Loucy (cell line): ENCODE measurements at regions not wholly inside any gene's neighbourhood (a gene's known extent, or its start where the extent isn't known, plus 50 kb on each side); places are given as distances from the start of the nearest gene placed in this dataset.

Experiments
- H2AFZ ChIP-seq: fragments of 200-600 bp; sonication (generic); 2 replicates; pipeline ENCODE4 v1.6.0; 2016; ENCODE audit warnings: antibody characterized with exemption, mild to moderate bottlenecking, low read length, moderate library complexity
- H3F3A ChIP-seq: fragments of 200-600 bp; 2 replicates; pipeline ENCODE4 v1.6.0; 2016; ENCODE audit warnings: antibody characterized with exemption, low read depth, mild to moderate bottlenecking
- H3K27me3 ChIP-seq: fragments of 200-600 bp; sonication (generic); 2 replicates; pipeline ENCODE4 v1.6.1; 2014; ENCODE audit warnings: low read length, mild to moderate bottlenecking; ENCODE audit not compliant: insufficient read depth, poor library complexity, severe bottlenecking
- H3K36me3 ChIP-seq: fragments of 200-600 bp; sonication (generic); 2 replicates; pipeline ENCODE4 v1.6.1; 2016; ENCODE audit warnings: low read length; ENCODE audit not compliant: insufficient read depth
- H3K4me1 ChIP-seq: fragments of 200-600 bp; sonication (generic); 2 replicates; pipeline ENCODE4 v1.5.1; 2014; ENCODE audit warnings: low read length, mild to moderate bottlenecking; ENCODE audit not compliant: insufficient read depth, poor library complexity, severe bottlenecking
- H3K4me2 ChIP-seq: fragments of 200-600 bp; sonication (generic); 2 replicates; pipeline ENCODE4 v1.6.0; 2014; ENCODE audit warnings: antibody characterized with exemption, low read length, low read depth, mild to moderate bottlenecking; ENCODE audit not compliant: poor library complexity, severe bottlenecking
- H3K4me3 ChIP-seq: fragments of 200-600 bp; sonication (generic); 2 replicates; pipeline ENCODE4 v1.5.1; 2014; ENCODE audit warnings: low read length, mild to moderate bottlenecking, mixed read lengths; ENCODE audit not compliant: poor library complexity, severe bottlenecking
- H3K79me2 ChIP-seq: fragments of 200-600 bp; sonication (generic); 2 replicates; pipeline ENCODE4 v1.6.1; 2014; ENCODE audit warnings: low read length; ENCODE audit not compliant: insufficient read depth
- H3K9ac ChIP-seq: fragments of 200-600 bp; sonication (generic); 2 replicates; pipeline ENCODE4 v1.6.0; 2014; ENCODE audit warnings: mild to moderate bottlenecking, low read depth, low read length, moderate library complexity; ENCODE audit not compliant: poor library complexity, severe bottlenecking
- H3K9me2 ChIP-seq: fragments of 200-600 bp; sonication (generic); replicated peaks from 2 replicates; pipeline ENCODE4 v1.6.1; 2016; ENCODE audit warnings: low read depth, low read length, mixed read lengths
- H3K9me3 ChIP-seq: fragments of 200-600 bp; sonication (generic); 2 replicates; pipeline ENCODE4 v1.6.1; 2014; ENCODE audit warnings: mild to moderate bottlenecking, antibody characterized with exemption, low read length, low read depth; ENCODE audit not compliant: insufficient read depth
- H4K20me1 ChIP-seq: fragments of 200-600 bp; sonication (generic); 2 replicates; pipeline ENCODE4 v1.6.0; 2014; ENCODE audit warnings: antibody characterized with exemption, low read length, mild to moderate bottlenecking; ENCODE audit not compliant: insufficient read depth, poor library complexity, severe bottlenecking
- CTCF ChIP-seq: fragments of 200-600 bp; sonication (generic); conservative IDR thresholded peaks from 2 replicates; pipeline ENCODE4 v1.5.1; 2014; ENCODE audit warnings: mild to moderate bottlenecking, antibody characterized with exemption, low read length
- EZH2phosphoT487 ChIP-seq: fragments of 200-600 bp; IDR thresholded peaks from 2 replicates; pipeline ENCODE4 v1.6.1; 2018; ENCODE audit warnings: antibody characterized with exemption, mild to moderate bottlenecking, moderate library complexity, borderline replicate concordance

GRCh38 chr7:12107841-12108254 lies 103.2 kb upstream of the TMEM106B start:
- no peaks in the 10 kb centered on the region for H3K4me1 ChIP-seq
- no peak overlapping the region for H3K4me2 ChIP-seq
- H3K9ac ChIP-seq: no peak overlapping the region
- no peaks in the 10 kb centered on the region for H3F3A ChIP-seq
- H3K4me3 ChIP-seq: no peak overlapping the region
- no peaks in the 10 kb centered on the region for H3K79me2 ChIP-seq
- no peak overlapping the region for H2AFZ ChIP-seq
- no peaks in the 10 kb centered on the region for H3K36me3 ChIP-seq
- no peak for TF ChIP-seq CTCF
- no peak for TF ChIP-seq EZH2phosphoT487
- H3K27me3 ChIP-seq: no peaks in the 10 kb centered on the region
- H4K20me1 ChIP-seq: no peaks in the 10 kb centered on the region
- H3K9me3 ChIP-seq: no peaks in the 10 kb centered on the region
- no peaks in the 10 kb centered on the region; the same call in 1 of the 2 replicates for H3K9me2 ChIP-seq

GRCh38 chr7:12110425-12110824 lies 100.7 kb upstream of the TMEM106B start:
- no peaks in the 10 kb centered on the region for H4K20me1 ChIP-seq
- no peak overlapping the region for H3K9ac ChIP-seq
- no peaks in the 10 kb centered on the region for H3K4me1 ChIP-seq
- H3K9me2 ChIP-seq: no peaks in the 10 kb centered on the region; the same call in 1 of the 2 replicates
- H3K79me2 ChIP-seq: no peaks in the 10 kb centered on the region
- H2AFZ ChIP-seq: no peak overlapping the region
- H3K4me2 ChIP-seq: no peak overlapping the region
- no peaks in the 10 kb centered on the region for H3F3A ChIP-seq
- no peak for TF ChIP-seq EZH2phosphoT487
- TF ChIP-seq CTCF: no peak
- H3K4me3 ChIP-seq: no peak overlapping the region
- H3K36me3 ChIP-seq: no peaks in the 10 kb centered on the region
- no peaks in the 10 kb centered on the region for H3K27me3 ChIP-seq
- no peaks in the 10 kb centered on the region for H3K9me3 ChIP-seq

GRCh38 chr7:12111422-12112405 lies 99.4 kb upstream of the TMEM106B start:
- Histone ChIP-seq H3K4me1 (no peaks in the 10 kb centered on the region), H4K20me1 (no peaks in the 10 kb centered on the region), H3K4me3 (no peak overlapping the region), H3K27me3 (no peaks in the 10 kb centered on the region), H3K9ac (no peak overlapping the region), H3K79me2 (no peaks in the 10 kb centered on the region), H3F3A (no peaks in the 10 kb centered on the region), H3K4me2 (no peak overlapping the region), H3K36me3 (no peaks in the 10 kb centered on the region), H3K9me3 (no peaks in the 10 kb centered on the region), H2AFZ (no peak overlapping the region), H3K9me2 (no peaks in the 10 kb centered on the region; the same call in 1 of the 2 replicates)
- TF ChIP-seq EZH2phosphoT487 (no peak), CTCF (no peak)
